ENCODE measurements at regions not wholly inside any gene's neighbourhood (a gene's known extent, or its start where the extent isn't known, plus 50 kb on each side); places are given as distances from the start of the nearest gene placed in this dataset.

GRCh38 chr13:84864341-84864740 is 934.9 kb downstream of the SLITRK6 start:
- H3K27ac ChIP-seq: no peak overlapping the region
- no peak for DNase-seq (ENCODE audit: low read depth, low spot score)
- no peaks in the 10 kb centered on the region for H3K36me3 ChIP-seq (ENCODE audit: insufficient read depth, low read length)
- H3K9ac ChIP-seq (ENCODE audit: insufficient read length): no peak overlapping the region
- H3K9me3 ChIP-seq (ENCODE audit: low read depth, low read length): no peaks in the 10 kb centered on the region
- TF ChIP-seq EZH2 (IDR thresholded peaks at IDR 0.05) (no peak), FOXP2 (optimal IDR thresholded peaks at IDR 0.05; ENCODE audit: control extremely low read depth, extremely low read length, insufficient read depth) (no peak), POLR2AphosphoS5 (IDR thresholded peaks at IDR 0.05; ENCODE audit: borderline replicate concordance, low read depth, low read length) (no peak)
- no peak overlapping the region for H3K4me3 ChIP-seq

DNA sequence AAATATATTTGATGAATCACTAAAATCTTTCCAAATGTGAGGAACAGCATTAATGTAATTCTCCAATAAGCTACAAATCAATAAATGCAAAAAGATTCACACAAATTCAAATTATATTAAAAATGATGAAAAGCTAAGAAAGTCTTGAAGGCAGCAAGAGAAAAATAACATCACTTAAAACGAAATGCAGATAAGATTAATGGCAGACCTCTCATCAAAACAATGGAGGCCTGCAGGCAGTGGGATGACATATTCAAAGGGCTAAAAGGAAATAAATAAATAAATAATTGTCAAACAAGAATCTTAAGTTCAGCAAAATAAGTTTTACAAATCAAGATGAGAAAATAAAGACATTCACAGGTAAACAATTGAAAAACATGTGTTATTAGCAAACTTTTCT is 952.1 kb downstream of the SLITRK6 start:
- H3K9me3 ChIP-seq (ENCODE audit: low read depth, low read length): peaks cover 4% of the 10 kb centered on the region; the same call in 1 of the 2 replicates
- no peaks in the 10 kb centered on the region for H3K36me3 ChIP-seq (ENCODE audit: insufficient read depth, low read length)
- no peak overlapping the region for H3K4me3 ChIP-seq
- no peak for TF ChIP-seq POLR2AphosphoS5 (IDR thresholded peaks at IDR 0.05; ENCODE audit: borderline replicate concordance, low read depth, low read length)
- no peak for TF ChIP-seq FOXP2 (optimal IDR thresholded peaks at IDR 0.05; ENCODE audit: control extremely low read depth, extremely low read length, insufficient read depth)
- no peak for TF ChIP-seq EZH2 (IDR thresholded peaks at IDR 0.05)
- no peak overlapping the region for H3K27ac ChIP-seq
- DNase-seq (ENCODE audit: low read depth, low spot score): no peak
- H3K9ac ChIP-seq (ENCODE audit: insufficient read length): no peak overlapping the region

DNA sequence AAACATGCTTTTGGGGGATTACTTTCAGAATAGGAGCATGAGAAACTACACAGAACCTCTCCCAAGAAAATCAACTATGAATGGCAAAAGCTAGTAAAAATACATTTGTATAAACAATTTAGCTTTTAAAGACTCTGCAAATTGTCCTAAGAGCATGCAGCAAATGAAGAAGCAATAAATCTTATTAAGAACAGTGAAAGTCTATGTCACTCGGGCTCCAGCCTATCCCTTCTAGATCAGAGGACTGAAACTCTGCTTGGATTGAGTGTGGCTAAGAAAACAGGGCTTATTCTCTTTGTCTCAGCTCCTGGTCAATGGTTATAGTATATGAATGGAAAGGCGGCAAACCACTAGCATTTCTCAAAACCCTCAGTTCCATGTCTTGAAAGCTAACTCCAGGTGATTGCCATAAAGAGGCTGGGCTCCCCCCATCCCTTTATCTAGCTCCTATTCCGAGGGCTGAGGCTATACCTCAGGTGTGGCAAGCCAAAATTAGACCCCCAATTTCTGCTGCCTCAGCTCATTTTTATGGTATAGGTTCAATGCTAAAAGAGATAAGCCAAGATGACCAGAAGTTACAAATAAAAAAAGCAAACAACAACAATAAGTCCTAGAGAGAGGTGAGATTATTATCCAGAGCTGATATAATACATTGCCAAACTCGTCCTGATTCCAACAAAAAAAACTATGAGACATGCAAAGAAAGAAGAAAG is 953.2 kb downstream of the SLITRK6 start:
- TF ChIP-seq FOXP2 (optimal IDR thresholded peaks at IDR 0.05; ENCODE audit: control extremely low read depth, extremely low read length, insufficient read depth): no peak
- TF ChIP-seq EZH2 (IDR thresholded peaks at IDR 0.05): no peak
- no peak for TF ChIP-seq POLR2AphosphoS5 (IDR thresholded peaks at IDR 0.05; ENCODE audit: borderline replicate concordance, low read depth, low read length)
- no peak overlapping the region for H3K4me3 ChIP-seq
- H3K27ac ChIP-seq: no peak overlapping the region

GRCh38 chr13:84844473-84844872 is 954.7 kb downstream of the SLITRK6 start:
- no peak for TF ChIP-seq FOXP2 (optimal IDR thresholded peaks at IDR 0.05; ENCODE audit: control extremely low read depth, extremely low read length, insufficient read depth)
- no peak for TF ChIP-seq EZH2 (IDR thresholded peaks at IDR 0.05)
- no peak for TF ChIP-seq POLR2AphosphoS5 (IDR thresholded peaks at IDR 0.05; ENCODE audit: borderline replicate concordance, low read depth, low read length)
- H3K4me3 ChIP-seq: no peak overlapping the region
- H3K36me3 ChIP-seq (ENCODE audit: insufficient read depth, low read length): no peaks in the 10 kb centered on the region
- peak; percentile 45 for DNase-seq (ENCODE audit: low read depth, low spot score)
- peaks cover 4% of the 10 kb centered on the region; the same call in 1 of the 2 replicates for H3K9me3 ChIP-seq (ENCODE audit: low read depth, low read length)
- H3K9ac ChIP-seq (ENCODE audit: insufficient read length): no peak overlapping the region
- no peak overlapping the region for H3K27ac ChIP-seq

More for the DNA sequence above, 953.2 kb downstream of the SLITRK6 start:
- Histone ChIP-seq H3K36me3 (ENCODE audit: insufficient read depth, low read length) (no peaks in the 10 kb centered on the region), H3K9me3 (ENCODE audit: low read depth, low read length) (peaks cover 4% of the 10 kb centered on the region; the same call in 1 of the 2 replicates), H3K9ac (ENCODE audit: insufficient read length) (no peak overlapping the region)
- DNase-seq (ENCODE audit: low read depth, low spot score): no peak

GRCh38 chr13:84843368-84843767 is 955.9 kb downstream of the SLITRK6 start:
- Histone ChIP-seq H3K4me3 (no peak overlapping the region), H3K9me3 (ENCODE audit: low read depth, low read length) (peaks cover 2% of the 10 kb centered on the region; the same call in 1 of the 2 replicates), H3K27ac (peak overlapping the region; percentile 71), H3K9ac (ENCODE audit: insufficient read length) (no peak overlapping the region), H3K36me3 (ENCODE audit: insufficient read depth, low read length) (no peaks in the 10 kb centered on the region)
- TF ChIP-seq EZH2 (IDR thresholded peaks at IDR 0.05): no peak
- no peak for TF ChIP-seq FOXP2 (optimal IDR thresholded peaks at IDR 0.05; ENCODE audit: control extremely low read depth, extremely low read length, insufficient read depth)
- no peak for TF ChIP-seq POLR2AphosphoS5 (IDR thresholded peaks at IDR 0.05; ENCODE audit: borderline replicate concordance, low read depth, low read length)
- DNase-seq (ENCODE audit: low read depth, low spot score): no peak

DNA sequence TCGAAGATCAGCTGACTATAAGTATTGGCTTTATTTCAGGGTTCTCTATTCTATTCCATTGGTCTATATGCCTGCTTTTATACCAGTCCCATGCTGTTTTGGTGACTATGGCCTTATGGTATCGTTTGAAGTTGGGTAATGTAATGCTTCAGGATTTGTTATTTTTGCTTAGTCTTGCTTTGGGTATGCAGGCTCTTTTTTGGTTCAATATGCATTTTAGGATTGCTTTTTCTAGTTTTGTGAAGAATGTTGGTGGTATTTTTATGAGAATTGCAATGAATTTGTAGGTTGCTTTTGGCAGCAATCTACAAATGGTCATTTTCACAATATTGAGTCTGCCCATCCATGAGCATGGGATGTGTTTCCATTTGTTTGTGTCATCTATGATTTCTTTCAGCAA is 951.9 kb upstream of the SLITRK1 start:
- Histone ChIP-seq H3K36me3 (ENCODE audit: insufficient read depth, low read length) (no peaks in the 10 kb centered on the region), H3K27ac (no peak overlapping the region), H3K9ac (ENCODE audit: insufficient read length) (no peak overlapping the region), H3K4me3 (no peak overlapping the region), H3K9me3 (ENCODE audit: low read depth, low read length) (no peaks in the 10 kb centered on the region)
- DNase-seq (ENCODE audit: low read depth, low spot score): no peak
- TF ChIP-seq FOXP2 (optimal IDR thresholded peaks at IDR 0.05; ENCODE audit: control extremely low read depth, extremely low read length, insufficient read depth): no peak
- TF ChIP-seq EZH2 (IDR thresholded peaks at IDR 0.05): no peak
- TF ChIP-seq POLR2AphosphoS5 (IDR thresholded peaks at IDR 0.05; ENCODE audit: borderline replicate concordance, low read depth, low read length): no peak

- DNase-seq (ENCODE audit: low read depth, low spot score): no peak
- H3K4me3 ChIP-seq: no peak overlapping the region
- no peaks in the 10 kb centered on the region for H3K9me3 ChIP-seq (ENCODE audit: low read depth, low read length)
- H3K9ac ChIP-seq (ENCODE audit: insufficient read length): no peak overlapping the region
- H3K27ac ChIP-seq: no peak overlapping the region
- TF ChIP-seq POLR2AphosphoS5 (IDR thresholded peaks at IDR 0.05; ENCODE audit: borderline replicate concordance, low read depth, low read length): no peak
- TF ChIP-seq EZH2 (IDR thresholded peaks at IDR 0.05): no peak
- no peak for TF ChIP-seq FOXP2 (optimal IDR thresholded peaks at IDR 0.05; ENCODE audit: control extremely low read depth, extremely low read length, insufficient read depth)
- H3K36me3 ChIP-seq (ENCODE audit: insufficient read depth, low read length): no peaks in the 10 kb centered on the region
These were observed 949.7 kb upstream of the SLITRK1 start for GRCh38 chr13:84831666-84832657.

GRCh38 chr13:84823528-84823927 is 941.3 kb upstream of the SLITRK1 start:
- Histone ChIP-seq H3K9ac (ENCODE audit: insufficient read length) (no peak overlapping the region), H3K4me3 (no peak overlapping the region), H3K27ac (no peak overlapping the region), H3K9me3 (ENCODE audit: low read depth, low read length) (no peaks in the 10 kb centered on the region), H3K36me3 (ENCODE audit: insufficient read depth, low read length) (no peaks in the 10 kb centered on the region; the same call in 1 of the 2 replicates)
- no peak for TF ChIP-seq POLR2AphosphoS5 (IDR thresholded peaks at IDR 0.05; ENCODE audit: borderline replicate concordance, low read depth, low read length)
- no peak for TF ChIP-seq FOXP2 (optimal IDR thresholded peaks at IDR 0.05; ENCODE audit: control extremely low read depth, extremely low read length, insufficient read depth)
- no peak for TF ChIP-seq EZH2 (IDR thresholded peaks at IDR 0.05)
- DNase-seq (ENCODE audit: low read depth, low spot score): no peak
